ENCODE measurements at regions not wholly inside any gene's neighbourhood (a gene's known extent, or its start where the extent isn't known, plus 50 kb on each side); places are given as distances from the start of the nearest gene placed in this dataset.

- TF ChIP-seq ZFX (IDR thresholded peaks at IDR 0.05) (no peak), CTCF (conservative IDR thresholded peaks at IDR 0.05) (no peak)
Measured at GRCh38 chr1:115218034-115218405, 120.0 kb downstream of the NGF start.

All from C4-2B (cell line).